Activated B cell treated with CpG ODN at 0.5 μM for 24 hours (primary cell): ENCODE measurements at regions not wholly inside any gene's neighbourhood (a gene's known extent, or its start where the extent isn't known, plus 50 kb on each side); places are given as distances from the start of the nearest gene placed in this dataset.
"Not testable (repeated sequence)": the region's sequence is repeated elsewhere in the genome, so short reads cannot be mapped to it uniquely, and the experiment has no call there.

ENCODE experiments used
- ATAC-seq: fragments of 200-7000 bp; cut with Tn5 transposase; one replicate; pipeline ENCODE4 v1.10.0; 2021; ENCODE audit warnings: low read depth, mild to moderate bottlenecking, moderate library complexity
- CTCF ChIA-PET: fragments of 350-600 bp; sonication (Branson Sonifier 250); formaldehyde crosslinking; loops from one replicate; lab custom pipeline; 2021; ENCODE audit warnings: antibody characterized with exemption; lab: Charles Lee
- POLR2A ChIA-PET: fragments of 350-600 bp; sonication (Branson Sonifier 250); formaldehyde crosslinking; loops from one replicate; lab custom pipeline; 2021; ENCODE audit warnings: antibody characterized with exemption; lab: Charles Lee
- DNase-seq: peaks from one replicate; pipeline ENCODE4 v3.0.0; 2022
- H3K27ac Mint-ChIP-seq: one replicate; pipeline ENCODE4 v1.8.0; 2020; ENCODE audit warnings: mixed read lengths
- H3K27me3 Mint-ChIP-seq: one replicate; pipeline ENCODE4 v1.8.0; 2021; ENCODE audit warnings: mixed read lengths
- H3K36me3 Mint-ChIP-seq: one replicate; pipeline ENCODE4 v1.8.0; 2021; ENCODE audit warnings: low read depth, mixed read lengths
- H3K4me1 Mint-ChIP-seq: one replicate; pipeline ENCODE4 v1.8.0; 2021; ENCODE audit warnings: mixed read lengths
- H3K4me3 Mint-ChIP-seq: one replicate; pipeline ENCODE4 v1.8.0; 2020; ENCODE audit warnings: mild to moderate bottlenecking, mixed read lengths
- H3K9me3 Mint-ChIP-seq: one replicate; pipeline ENCODE4 v1.8.0; 2020; ENCODE audit warnings: mixed read lengths
- CTCF ChIP-seq: fragments of 200-600 bp; IDR thresholded peaks from one replicate; pipeline ENCODE4 v1.8.0; 2022; ENCODE audit warnings: antibody characterized with exemption, mild to moderate bottlenecking
- intact Hi-C: fragments of 100-400 bp; cut with micrococcal nuclease; formaldehyde crosslinking; loops from one replicate; pipeline ENCODE4 v1.15.1; 2024

DNA sequence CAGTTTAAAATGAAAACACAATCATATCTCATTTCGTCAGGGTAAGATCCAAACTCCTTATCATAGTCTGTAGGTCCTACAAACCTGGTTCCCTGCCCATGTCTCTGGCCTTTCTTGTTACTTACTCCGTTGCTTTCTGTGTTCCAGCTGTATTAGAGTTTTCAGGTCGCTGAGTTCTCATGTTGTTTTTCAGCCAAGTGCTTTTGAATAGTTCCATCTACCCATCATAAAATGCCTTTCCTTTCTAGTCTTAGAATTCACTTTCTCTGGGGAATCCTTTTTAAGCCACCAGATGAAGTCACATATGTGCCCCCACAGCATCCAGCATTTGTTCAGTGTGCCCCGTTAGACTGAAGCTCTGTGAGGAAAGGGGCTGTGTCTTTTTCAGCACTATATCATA is 228.7 kb downstream of the YTHDC2 start:
- H3K9me3 Mint-ChIP-seq, result no peaks in the 10 kb centered on the region

GRCh38 chr5:113742639-113743038 is 229.1 kb downstream of the YTHDC2 start:
- no peaks in the 10 kb centered on the region for H3K9me3 Mint-ChIP-seq
- no peak overlapping the region for H3K4me3 Mint-ChIP-seq
- no peaks in the 10 kb centered on the region for H3K4me1 Mint-ChIP-seq
- POLR2A ChIA-PET, result no interaction called here
- intact Hi-C loops, result no loop called here
- H3K27ac Mint-ChIP-seq, result no peak overlapping the region
- no peaks in the 10 kb centered on the region for H3K27me3 Mint-ChIP-seq
- no peaks in the 10 kb centered on the region for H3K36me3 Mint-ChIP-seq
- CTCF ChIA-PET, result no interaction called here
- DNase-seq, result no peak
- no peak for ATAC-seq
- no peak for TF ChIP-seq CTCF

More for the DNA sequence above, 228.7 kb downstream of the YTHDC2 start:
- Mint-ChIP-seq H3K27ac (no peak overlapping the region), H3K27me3 (no peaks in the 10 kb centered on the region), H3K36me3 (no peaks in the 10 kb centered on the region), H3K4me3 (no peak overlapping the region), H3K4me1 (no peaks in the 10 kb centered on the region)
- no peak for TF ChIP-seq CTCF
- CTCF ChIA-PET, result no interaction called here
- ATAC-seq, result no peak
- intact Hi-C loops, result no loop called here
- no peak for DNase-seq
- POLR2A ChIA-PET, result no interaction called here

DNA sequence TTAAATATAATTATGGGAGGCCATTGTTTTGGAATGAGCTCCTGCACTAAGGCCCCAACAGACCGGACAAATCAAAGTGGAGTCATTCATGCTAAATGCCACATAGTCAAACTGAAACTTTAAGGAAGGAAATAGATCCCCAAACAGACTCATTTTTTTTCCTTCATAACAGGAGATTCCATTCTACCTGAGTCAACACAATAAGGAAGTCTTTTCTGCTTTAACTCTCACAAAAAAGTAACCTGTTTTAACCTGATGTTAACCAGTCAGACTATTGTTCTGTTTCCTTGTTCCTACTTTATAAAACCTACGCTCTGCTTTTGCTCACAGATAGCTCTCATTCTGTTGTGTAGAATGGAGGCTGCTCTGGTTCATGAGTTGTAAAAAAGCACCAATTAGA is 234.9 kb downstream of the YTHDC2 start:
- peaks cover 4% of the 10 kb centered on the region for H3K9me3 Mint-ChIP-seq
- no peaks in the 10 kb centered on the region for H3K27me3 Mint-ChIP-seq
- TF ChIP-seq CTCF, result no peak
- no peaks in the 10 kb centered on the region for H3K36me3 Mint-ChIP-seq
- ATAC-seq, result no peak
- POLR2A ChIA-PET, result no interaction called here
- H3K4me3 Mint-ChIP-seq, result no peak overlapping the region
- intact Hi-C loops, result no loop called here
- no peak overlapping the region for H3K27ac Mint-ChIP-seq
- DNase-seq, result no peak
- no peaks in the 10 kb centered on the region for H3K4me1 Mint-ChIP-seq
- CTCF ChIA-PET, result no interaction called here

GRCh38 chr5:113749334-113749733 is 235.8 kb downstream of the YTHDC2 start:
- no peak overlapping the region for H3K27ac Mint-ChIP-seq
- no peaks in the 10 kb centered on the region for H3K4me1 Mint-ChIP-seq
- intact Hi-C loops, result no loop called here
- TF ChIP-seq CTCF, result no peak
- H3K27me3 Mint-ChIP-seq, result no peaks in the 10 kb centered on the region
- no peak for ATAC-seq
- DNase-seq, result no peak
- no peaks in the 10 kb centered on the region for H3K36me3 Mint-ChIP-seq
- no peak overlapping the region for H3K4me3 Mint-ChIP-seq
- H3K9me3 Mint-ChIP-seq, result peaks cover 6% of the 10 kb centered on the region
- ChIA-PET CTCF (no interaction called here), POLR2A (no interaction called here)

DNA sequence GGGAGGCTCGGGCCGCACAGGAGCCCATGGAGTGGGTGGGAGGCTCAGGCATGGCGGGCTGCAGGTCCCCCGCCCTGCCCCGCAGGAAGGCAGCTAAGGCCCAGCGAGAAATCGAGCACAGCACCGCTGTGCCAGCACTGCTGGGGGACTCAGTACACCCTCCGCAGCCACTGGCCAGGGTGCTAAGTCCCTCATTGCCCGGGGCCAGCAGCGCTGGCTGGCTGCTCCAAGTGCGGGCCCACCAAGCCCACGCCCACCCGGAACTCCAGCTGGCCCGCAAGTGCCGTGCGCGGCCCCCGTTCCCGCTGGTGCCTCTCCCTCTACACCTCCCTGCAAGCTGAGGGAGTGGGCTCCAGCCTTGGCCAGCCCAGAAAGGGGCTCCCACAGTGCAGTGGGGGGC is 239.7 kb downstream of the YTHDC2 start:
- H3K27ac Mint-ChIP-seq, H3K4me3 Mint-ChIP-seq, H3K36me3 Mint-ChIP-seq, ATAC-seq, intact Hi-C loops, H3K27me3 Mint-ChIP-seq, POLR2A ChIA-PET, H3K4me1 Mint-ChIP-seq, H3K9me3 Mint-ChIP-seq, CTCF ChIA-PET, DNase-seq: not testable (repeated sequence)

DNA sequence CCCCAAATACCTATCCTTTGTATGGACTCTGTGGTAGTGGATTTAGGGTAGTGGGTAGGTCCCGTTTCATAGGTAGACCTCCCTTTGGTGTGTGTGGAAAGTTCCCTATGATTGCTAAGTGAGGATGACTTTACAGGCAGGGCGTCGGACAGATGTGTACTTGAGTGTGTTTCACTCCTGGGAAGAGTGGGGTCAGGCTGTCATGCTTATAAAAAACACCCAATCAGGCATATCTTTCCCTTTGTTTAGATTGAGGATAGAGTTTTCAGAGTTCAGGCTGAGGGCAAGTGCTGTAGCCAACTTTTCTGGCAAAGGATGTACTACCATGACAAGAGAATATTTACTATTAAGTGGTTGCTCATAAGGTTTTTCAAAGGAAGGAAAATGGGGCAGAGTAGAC is 242.0 kb downstream of the YTHDC2 start:
- H3K27ac Mint-ChIP-seq, result no peak overlapping the region
- H3K4me3 Mint-ChIP-seq, result no peak overlapping the region
- H3K9me3 Mint-ChIP-seq, result peaks cover 3% of the 10 kb centered on the region
- DNase-seq, result no peak
- CTCF ChIA-PET, result no interaction called here
- H3K4me1 Mint-ChIP-seq, result no peaks in the 10 kb centered on the region
- POLR2A ChIA-PET, result no interaction called here
- TF ChIP-seq CTCF, result no peak
- H3K36me3 Mint-ChIP-seq, result no peaks in the 10 kb centered on the region
- ATAC-seq, result no peak
- H3K27me3 Mint-ChIP-seq, result no peaks in the 10 kb centered on the region
- intact Hi-C loops, result no loop called here
